ENCODE measurements at regions not wholly inside any gene's neighbourhood (a gene's known extent, or its start where the extent isn't known, plus 50 kb on each side); places are given as distances from the start of the nearest gene placed in this dataset.
"Not testable (repeated sequence)": the region's sequence is repeated elsewhere in the genome, so short reads cannot be mapped to it uniquely, and the experiment has no call there.

GRCh38 chr5:18000744-18001143 is 366.5 kb downstream of the TAF11L14 start:
- no peak overlapping the region for H3K27ac ChIP-seq (ENCODE audit: low read length)
- no peaks in the 10 kb centered on the region for H3K79me2 ChIP-seq (ENCODE audit: insufficient read depth, low read length)
- H3K4me2 ChIP-seq (ENCODE audit: insufficient read depth, low read length): no peak overlapping the region
- no peaks in the 10 kb centered on the region for H3K27me3 ChIP-seq (ENCODE audit: insufficient read depth, low read length, poor library complexity)
- DNase-seq (no peak), ATAC-seq (ENCODE audit: insufficient read depth, low read depth) (no peak)
- no peaks in the 10 kb centered on the region for H4K20me1 ChIP-seq (ENCODE audit: insufficient read depth, low read length)
- H3K9me3 ChIP-seq (ENCODE audit: insufficient read depth, low read length, severe bottlenecking): no peaks in the 10 kb centered on the region
- H3K4me3 ChIP-seq (ENCODE audit: low read depth in 1 of 2, low read length in 2 of 2): no peak overlapping the region
- H3K36me3 ChIP-seq (ENCODE audit: insufficient read depth, low read length): no peaks in the 10 kb centered on the region
- no peak overlapping the region for H2AFZ ChIP-seq (ENCODE audit: low read depth, low read length)
- TF ChIP-seq, protein P1, sequence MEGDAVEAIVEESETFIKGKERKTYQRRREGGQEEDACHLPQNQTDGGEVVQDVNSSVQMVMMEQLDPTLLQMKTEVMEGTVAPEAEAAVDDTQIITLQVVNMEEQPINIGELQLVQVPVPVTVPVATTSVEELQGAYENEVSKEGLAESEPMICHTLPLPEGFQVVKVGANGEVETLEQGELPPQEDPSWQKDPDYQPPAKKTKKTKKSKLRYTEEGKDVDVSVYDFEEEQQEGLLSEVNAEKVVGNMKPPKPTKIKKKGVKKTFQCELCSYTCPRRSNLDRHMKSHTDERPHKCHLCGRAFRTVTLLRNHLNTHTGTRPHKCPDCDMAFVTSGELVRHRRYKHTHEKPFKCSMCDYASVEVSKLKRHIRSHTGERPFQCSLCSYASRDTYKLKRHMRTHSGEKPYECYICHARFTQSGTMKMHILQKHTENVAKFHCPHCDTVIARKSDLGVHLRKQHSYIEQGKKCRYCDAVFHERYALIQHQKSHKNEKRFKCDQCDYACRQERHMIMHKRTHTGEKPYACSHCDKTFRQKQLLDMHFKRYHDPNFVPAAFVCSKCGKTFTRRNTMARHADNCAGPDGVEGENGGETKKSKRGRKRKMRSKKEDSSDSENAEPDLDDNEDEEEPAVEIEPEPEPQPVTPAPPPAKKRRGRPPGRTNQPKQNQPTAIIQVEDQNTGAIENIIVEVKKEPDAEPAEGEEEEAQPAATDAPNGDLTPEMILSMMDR (IDR thresholded peaks at IDR 0.05; ENCODE audit: borderline replicate concordance, extremely low read depth, low read length, poor library complexity, severe bottlenecking): no peak
- no peak for TF ChIP-seq EZH2 (IDR thresholded peaks at IDR 0.05; ENCODE audit: borderline replicate concordance, low read depth, low read length, severe bottlenecking)
- H3K9ac ChIP-seq (ENCODE audit: low read depth, low read length): no peak overlapping the region
- H3K4me1 ChIP-seq (ENCODE audit: insufficient read depth, low read length): no peaks in the 10 kb centered on the region

GRCh38 chr5:18003312-18003711 is 369.1 kb downstream of the TAF11L14 start:
- Histone ChIP-seq H3K79me2 (ENCODE audit: insufficient read depth, low read length) (no peaks in the 10 kb centered on the region), H3K27ac (ENCODE audit: low read length) (no peak overlapping the region), H3K36me3 (ENCODE audit: insufficient read depth, low read length) (no peaks in the 10 kb centered on the region)

DNA sequence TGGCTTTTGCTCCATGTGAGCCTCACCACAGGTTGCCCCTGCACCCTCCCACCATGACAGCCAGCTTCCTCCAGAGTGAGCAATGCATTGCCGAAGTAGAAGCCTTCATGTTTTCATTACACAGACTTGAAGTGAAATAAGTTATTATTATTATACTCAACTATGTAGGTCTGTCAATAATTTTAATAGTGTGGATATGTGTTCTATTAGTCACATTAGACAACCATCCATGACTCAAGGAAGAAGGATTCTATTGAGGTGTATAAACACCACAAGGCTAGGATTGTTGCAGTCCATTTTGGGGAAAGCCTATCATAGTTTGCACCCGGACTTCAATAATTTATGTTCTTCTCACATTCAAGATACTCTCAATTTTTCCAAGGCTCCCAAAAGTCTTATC is 369.5 kb downstream of the TAF11L14 start:
- no peaks in the 10 kb centered on the region for H3K36me3 ChIP-seq (ENCODE audit: insufficient read depth, low read length)
- H2AFZ ChIP-seq (ENCODE audit: low read depth, low read length): no peak overlapping the region
- no peaks in the 10 kb centered on the region for H4K20me1 ChIP-seq (ENCODE audit: insufficient read depth, low read length)
- H3K79me2 ChIP-seq (ENCODE audit: insufficient read depth, low read length): no peaks in the 10 kb centered on the region
- ATAC-seq (ENCODE audit: insufficient read depth, low read depth): no peak
- H3K4me1 ChIP-seq (ENCODE audit: insufficient read depth, low read length): no peaks in the 10 kb centered on the region
- H3K4me2 ChIP-seq (ENCODE audit: insufficient read depth, low read length): no peak overlapping the region
- no peaks in the 10 kb centered on the region for H3K27me3 ChIP-seq (ENCODE audit: insufficient read depth, low read length, poor library complexity)
- H3K9ac ChIP-seq (ENCODE audit: low read depth, low read length): no peak overlapping the region
- no peak for TF ChIP-seq EZH2 (IDR thresholded peaks at IDR 0.05; ENCODE audit: borderline replicate concordance, low read depth, low read length, severe bottlenecking)
- TF ChIP-seq, protein P1 (IDR thresholded peaks at IDR 0.05; ENCODE audit: borderline replicate concordance, extremely low read depth, low read length, poor library complexity, severe bottlenecking): no peak
- no peak for DNase-seq
- H3K9me3 ChIP-seq (ENCODE audit: insufficient read depth, low read length, severe bottlenecking): peaks cover 4% of the 10 kb centered on the region
- no peak overlapping the region for H3K4me3 ChIP-seq (ENCODE audit: low read depth in 1 of 2, low read length in 2 of 2)
- no peak overlapping the region for H3K27ac ChIP-seq (ENCODE audit: low read length)

More at GRCh38 chr5:18003312-18003711, 369.1 kb downstream of the TAF11L14 start:
- Histone ChIP-seq H3K27me3 (ENCODE audit: insufficient read depth, low read length, poor library complexity) (no peaks in the 10 kb centered on the region), H3K4me3 (ENCODE audit: low read depth in 1 of 2, low read length in 2 of 2) (no peak overlapping the region), H3K4me2 (ENCODE audit: insufficient read depth, low read length) (no peak overlapping the region), H2AFZ (ENCODE audit: low read depth, low read length) (no peak overlapping the region), H4K20me1 (ENCODE audit: insufficient read depth, low read length) (no peaks in the 10 kb centered on the region), H3K4me1 (ENCODE audit: insufficient read depth, low read length) (no peaks in the 10 kb centered on the region), H3K9ac (ENCODE audit: low read depth, low read length) (no peak overlapping the region), H3K9me3 (ENCODE audit: insufficient read depth, low read length, severe bottlenecking) (peaks cover 4% of the 10 kb centered on the region)
- TF ChIP-seq, protein P1 (IDR thresholded peaks at IDR 0.05; ENCODE audit: borderline replicate concordance, extremely low read depth, low read length, poor library complexity, severe bottlenecking): no peak
- TF ChIP-seq EZH2 (IDR thresholded peaks at IDR 0.05; ENCODE audit: borderline replicate concordance, low read depth, low read length, severe bottlenecking): no peak
- DNase-seq (no peak), ATAC-seq (ENCODE audit: insufficient read depth, low read depth) (no peak)

DNA sequence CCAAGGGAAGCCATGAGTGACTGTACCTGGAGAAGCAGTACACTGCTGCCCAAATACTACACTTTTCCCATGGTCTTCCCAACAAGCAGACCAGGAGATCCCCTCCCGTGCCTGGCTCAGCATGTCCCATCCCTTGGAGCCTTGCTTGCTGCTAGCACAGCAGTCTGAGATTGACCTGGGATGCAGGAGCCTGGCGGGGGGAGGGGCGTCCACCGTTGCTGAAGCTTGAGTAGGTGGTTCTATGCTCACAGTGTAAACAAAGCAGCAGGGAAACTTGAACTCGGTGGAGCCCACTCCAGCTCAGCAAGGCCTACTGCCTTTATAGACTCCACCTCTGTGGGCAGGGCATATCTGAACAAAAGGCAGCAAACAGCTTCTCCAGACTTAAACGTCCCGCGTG is 372.0 kb downstream of the TAF11L14 start:
- not testable (repeated sequence) for H3K36me3 ChIP-seq (ENCODE audit: insufficient read depth, low read length)

More for the DNA sequence above, 372.0 kb downstream of the TAF11L14 start:
- not testable (repeated sequence) for DNase-seq; ATAC-seq (ENCODE audit: insufficient read depth, low read depth); H3K4me1 ChIP-seq (ENCODE audit: insufficient read depth, low read length); H3K79me2 ChIP-seq (ENCODE audit: insufficient read depth, low read length); H4K20me1 ChIP-seq (ENCODE audit: insufficient read depth, low read length); H3K4me2 ChIP-seq (ENCODE audit: insufficient read depth, low read length); H2AFZ ChIP-seq (ENCODE audit: low read depth, low read length); H3K27ac ChIP-seq (ENCODE audit: low read length); H3K9me3 ChIP-seq (ENCODE audit: insufficient read depth, low read length, severe bottlenecking); H3K9ac ChIP-seq (ENCODE audit: low read depth, low read length); H3K27me3 ChIP-seq (ENCODE audit: insufficient read depth, low read length, poor library complexity); H3K4me3 ChIP-seq (ENCODE audit: low read depth in 1 of 2, low read length in 2 of 2)

All from DND-41 (cell line).